OCI-LY7 (cell line): ENCODE measurements at regions not wholly inside any gene's neighbourhood (a gene's known extent, or its start where the extent isn't known, plus 50 kb on each side); places are given as distances from the start of the nearest gene placed in this dataset.

Experiments used
- BruUV-seq: library from RNA; stranded (reverse); fragments of 400-500 nt; replicated peaks from 2 replicates; lab custom pipeline; 2021; lab: Mats Ljungman, UMichigan
- CTCF ChIA-PET: fragments of 300-600 bp; sonication (Branson Sonifier 250); formaldehyde crosslinking; loops from one replicate; lab custom pipeline; 2022; ENCODE audit warnings: antibody characterized with exemption; ENCODE audit not compliant: unreplicated experiment; lab: Charles Lee
- POLR2A ChIA-PET: fragments of 300-600 bp; sonication (Branson Sonifier 250); formaldehyde crosslinking; loops from one replicate; lab custom pipeline; 2022; ENCODE audit warnings: antibody characterized with exemption; lab: Charles Lee
- DNase-seq: peaks from one replicate; pipeline ENCODE4 v3.0.0-alpha.2; 2015; ENCODE audit warnings: low spot score
- H2AFZ ChIP-seq: fragments of 200-600 bp; sonication (generic), shearing (Covaris generic); 2 replicates; pipeline ENCODE4 v1.6.1; 2014; ENCODE audit warnings: mild to moderate bottlenecking, antibody characterized with exemption, low read length, moderate library complexity
- H3K27ac ChIP-seq: fragments of 200-600 bp; sonication (generic); 2 replicates; pipeline ENCODE4 v1.5.1; 2014; ENCODE audit warnings: mixed run types, low read depth, mild to moderate bottlenecking, moderate library complexity, low read length, inconsistent platforms; ENCODE audit not compliant: poor library complexity, severe bottlenecking
- H3K36me3 ChIP-seq: fragments of 200-600 bp; sonication (generic); 2 replicates; pipeline ENCODE4 v1.6.1; 2014; ENCODE audit warnings: mild to moderate bottlenecking, antibody characterized with exemption, low read length, moderate library complexity, mixed read lengths; ENCODE audit not compliant: insufficient read depth
- H3K4me1 ChIP-seq: fragments of 200-600 bp; sonication (generic); 2 replicates; pipeline ENCODE4 v1.5.1; 2014; ENCODE audit warnings: mild to moderate bottlenecking, low read length; ENCODE audit not compliant: insufficient read depth, poor library complexity, severe bottlenecking
- H3K4me2 ChIP-seq: fragments of 200-600 bp; sonication (generic); 2 replicates; pipeline ENCODE4 v1.6.1; 2014; ENCODE audit warnings: mild to moderate bottlenecking, low read length
- H3K4me3 ChIP-seq: fragments of 200-600 bp; sonication (generic); 2 replicates; pipeline ENCODE4 v1.5.1; 2014; ENCODE audit warnings: mild to moderate bottlenecking, low read depth, low read length; ENCODE audit not compliant: poor library complexity, severe bottlenecking
- H3K79me2 ChIP-seq: fragments of 200-600 bp; sonication (generic); 2 replicates; pipeline ENCODE4 v1.6.1; 2016; ENCODE audit warnings: low read depth, mild to moderate bottlenecking, low read length, moderate library complexity, mixed read lengths; ENCODE audit not compliant: insufficient read depth
- H3K9me2 ChIP-seq: fragments of 200-600 bp; sonication (generic); 2 replicates; pipeline ENCODE4 v1.6.1; 2016; ENCODE audit warnings: mild to moderate bottlenecking, low read length, mixed read lengths; ENCODE audit not compliant: insufficient read depth
- H3K9me3 ChIP-seq: fragments of 200-600 bp; sonication (generic); 2 replicates; pipeline ENCODE4 v1.6.1; 2014; ENCODE audit warnings: mild to moderate bottlenecking, mixed run types, low read length, mixed read lengths
- H4K20me1 ChIP-seq: fragments of 200-600 bp; sonication (generic); 2 replicates; pipeline ENCODE4 v1.6.1; 2014; ENCODE audit warnings: mild to moderate bottlenecking, antibody characterized with exemption, low read length, moderate library complexity, mixed read lengths; ENCODE audit not compliant: insufficient read depth
- CTCF ChIP-seq: fragments of 200-600 bp; sonication (generic); conservative IDR thresholded peaks from 2 replicates; pipeline ENCODE4 v1.5.1; 2014; ENCODE audit warnings: mild to moderate bottlenecking, antibody characterized with exemption, low read length, moderate library complexity, mixed read lengths
- EZH2phosphoT487 ChIP-seq: fragments of 200-600 bp; sonication (generic); IDR thresholded peaks from 2 replicates; pipeline ENCODE4 v1.6.1; 2018; ENCODE audit warnings: low read depth, borderline replicate concordance, mild to moderate bottlenecking, mixed run types, antibody characterized with exemption, low read length, moderate library complexity, mixed read lengths
- intact Hi-C: fragments of 100-400 bp; cut with micrococcal nuclease; formaldehyde crosslinking; loops from one replicate; pipeline ENCODE4 v1.10.0; 2022; ENCODE audit not compliant: unreplicated experiment

- Histone ChIP-seq H3K9me2 (no peaks in the 10 kb centered on the region), H3K9me3 (no peaks in the 10 kb centered on the region), H3K4me1 (no peaks in the 10 kb centered on the region), H3K36me3 (no peaks in the 10 kb centered on the region), H3K4me3 (no peak overlapping the region), H3K27ac (no peak overlapping the region), H3K79me2 (no peaks in the 10 kb centered on the region), H4K20me1 (no peaks in the 10 kb centered on the region), H3K4me2 (no peak overlapping the region), H2AFZ (no peak overlapping the region)
- intact Hi-C loops, result no loop called here
- no peak for DNase-seq
- ChIA-PET CTCF (no interaction called here), POLR2A (no interaction called here)
- TF ChIP-seq CTCF, result no peak
- no peak for TF ChIP-seq EZH2phosphoT487
- BruUV-seq, result no TSS peak
Observed at GRCh38 chr16:49121636-49122035, 160.0 kb downstream of the CBLN1 start.

GRCh38 chr16:49120631-49121030 lies 161.0 kb downstream of the CBLN1 start:
- CTCF ChIA-PET, result no interaction called here
- Histone ChIP-seq H3K4me2 (no peak overlapping the region), H3K36me3 (no peaks in the 10 kb centered on the region), H4K20me1 (no peaks in the 10 kb centered on the region), H3K79me2 (no peaks in the 10 kb centered on the region), H2AFZ (no peak overlapping the region), H3K9me3 (no peaks in the 10 kb centered on the region), H3K4me3 (no peak overlapping the region), H3K27ac (no peak overlapping the region), H3K9me2 (no peaks in the 10 kb centered on the region), H3K4me1 (no peaks in the 10 kb centered on the region)
- POLR2A ChIA-PET, result interaction anchor here (0.8 kb wide), 1 partner anchor 10 kb away, joined by 7 read pairs; no protein-coding TSS in a partner anchor
- no peak for DNase-seq
- TF ChIP-seq CTCF (no peak), EZH2phosphoT487 (no peak)
- intact Hi-C loops, result no loop called here
- BruUV-seq, result no TSS peak

GRCh38 chr16:49116873-49117272 lies 164.8 kb downstream of the CBLN1 start:
- intact Hi-C loops, result no loop called here
- CTCF ChIA-PET, result no interaction called here
- TF ChIP-seq EZH2phosphoT487 (no peak), CTCF (no peak)
- POLR2A ChIA-PET, result no interaction called here
- DNase-seq, result no peak
- H3K36me3 ChIP-seq, result no peaks in the 10 kb centered on the region
- no peak overlapping the region for H3K27ac ChIP-seq
- no peak overlapping the region for H3K4me2 ChIP-seq
- H4K20me1 ChIP-seq, result no peaks in the 10 kb centered on the region
- H3K9me3 ChIP-seq, result no peaks in the 10 kb centered on the region
- no peak overlapping the region for H2AFZ ChIP-seq
- no TSS peak for BruUV-seq
- H3K9me2 ChIP-seq, result no peaks in the 10 kb centered on the region
- H3K4me3 ChIP-seq, result no peak overlapping the region
- H3K79me2 ChIP-seq, result no peaks in the 10 kb centered on the region
- no peaks in the 10 kb centered on the region for H3K4me1 ChIP-seq
